ENCODE measurements at regions not wholly inside any gene's neighbourhood (a gene's known extent, or its start where the extent isn't known, plus 50 kb on each side); places are given as distances from the start of the nearest gene placed in this dataset.
"Not testable (repeated sequence)": the region's sequence is repeated elsewhere in the genome, so short reads cannot be mapped to it uniquely, and the experiment has no call there.

DNA sequence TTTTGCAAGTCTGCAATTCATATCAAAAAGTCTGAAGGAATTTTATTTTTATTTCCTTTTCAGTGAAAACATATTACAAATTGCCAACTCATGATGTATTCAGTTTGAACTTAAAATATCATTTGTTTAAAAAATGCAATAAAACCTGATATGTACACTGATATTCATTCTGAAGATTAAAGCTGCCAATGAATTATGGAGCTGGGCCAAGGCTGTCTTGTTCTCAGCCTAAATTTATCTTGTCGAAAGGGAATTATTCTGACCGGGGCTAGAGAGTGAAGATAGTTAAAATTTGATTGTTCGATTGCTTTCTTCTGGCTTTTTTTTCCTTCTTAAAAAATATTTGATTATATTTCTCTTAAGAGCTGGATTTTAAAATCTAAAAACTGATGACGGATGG is 54.0 kb upstream of the RBFOX1 start:
- no peak for DNase-seq

DNA sequence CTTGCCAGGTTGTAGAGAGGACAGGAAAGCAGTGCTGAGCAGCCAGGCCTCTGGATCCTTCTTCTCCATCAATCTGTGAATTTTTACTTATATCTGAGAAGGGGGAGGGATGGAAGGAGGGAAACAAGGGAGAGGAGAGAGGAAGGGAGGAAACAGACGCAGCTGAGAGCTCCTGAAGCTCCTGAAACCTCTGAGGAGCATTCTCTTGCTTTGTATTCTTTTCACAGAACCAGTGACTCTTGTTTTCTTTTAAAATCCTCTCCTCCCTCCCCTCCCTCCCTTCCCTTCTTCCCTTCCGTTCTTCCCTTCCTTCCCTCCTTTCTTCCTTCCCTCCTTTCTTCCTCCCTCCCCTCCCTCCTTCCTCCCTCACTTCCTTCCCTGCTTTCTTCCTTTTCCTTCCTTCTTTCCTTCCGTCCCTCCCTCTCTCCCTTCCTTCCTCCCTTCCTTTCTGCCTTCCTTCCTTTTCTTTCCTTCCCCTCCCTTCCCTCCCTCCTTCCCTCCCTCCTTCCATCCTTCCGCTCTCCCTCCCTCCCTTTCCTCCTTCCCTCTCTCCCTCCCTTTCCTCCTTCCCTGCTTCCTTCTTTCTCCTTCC is 60.0 kb upstream of the RBFOX1 start:
- DNase-seq: no peak

DNA sequence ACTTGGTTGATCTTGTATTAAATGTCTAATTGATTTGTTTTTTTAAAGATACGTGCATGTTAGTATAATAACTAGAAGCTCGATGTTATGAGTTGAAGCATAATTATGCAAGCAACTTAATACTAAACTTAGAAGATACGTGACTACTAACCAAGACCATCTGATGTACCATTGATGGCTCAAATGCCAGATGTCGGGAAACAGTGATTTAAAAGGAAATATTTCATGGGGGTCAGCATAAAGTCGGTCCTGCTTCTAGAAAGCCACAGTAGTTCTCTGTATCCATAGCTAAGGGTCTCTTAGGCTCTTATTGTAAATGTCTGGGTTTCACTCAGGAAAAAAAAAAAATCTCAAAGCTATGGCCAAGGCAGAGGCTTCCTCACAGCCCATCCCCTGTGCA is 61.2 kb upstream of the RBFOX1 start:
- no peak for DNase-seq

DNA sequence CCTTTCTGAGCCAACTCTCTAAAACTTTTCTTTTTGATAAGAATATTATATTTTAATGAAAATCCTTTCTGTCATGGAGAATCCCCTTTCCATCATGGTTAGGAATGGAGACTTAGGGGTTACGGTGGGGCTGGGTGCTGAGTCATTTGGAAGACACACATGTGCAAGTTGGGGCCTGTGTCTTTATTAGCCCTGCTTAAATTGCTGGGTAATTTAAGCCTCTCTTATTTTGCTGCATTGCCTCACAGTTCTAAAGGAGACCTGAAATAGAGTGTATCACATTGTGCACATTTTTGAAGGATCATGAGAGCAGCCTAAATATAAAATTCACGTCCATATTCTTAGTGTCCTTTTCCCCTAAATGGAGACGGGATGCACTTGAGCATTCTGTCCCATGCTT is 61.8 kb upstream of the RBFOX1 start:
- no peak for DNase-seq

DNA sequence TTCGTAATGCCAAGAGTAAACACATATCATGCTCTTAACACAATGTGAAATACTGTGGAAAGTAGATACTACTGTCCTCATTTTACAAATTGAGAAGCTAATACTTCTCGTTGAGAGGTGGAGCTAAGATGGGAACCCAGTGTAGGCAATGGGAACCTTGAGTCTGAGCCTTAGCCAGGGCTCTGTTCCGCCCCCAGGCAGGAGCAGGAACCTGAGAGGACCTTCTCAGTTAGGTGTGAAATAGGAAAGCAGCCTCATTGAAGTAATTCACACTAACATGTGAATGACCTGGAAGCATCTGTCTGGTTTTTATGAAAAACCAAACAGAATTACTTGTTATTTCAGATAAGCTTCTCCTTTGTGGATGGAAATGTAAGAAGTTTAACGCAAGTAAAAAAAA is 62.6 kb upstream of the RBFOX1 start:
- DNase-seq: no peak

DNA sequence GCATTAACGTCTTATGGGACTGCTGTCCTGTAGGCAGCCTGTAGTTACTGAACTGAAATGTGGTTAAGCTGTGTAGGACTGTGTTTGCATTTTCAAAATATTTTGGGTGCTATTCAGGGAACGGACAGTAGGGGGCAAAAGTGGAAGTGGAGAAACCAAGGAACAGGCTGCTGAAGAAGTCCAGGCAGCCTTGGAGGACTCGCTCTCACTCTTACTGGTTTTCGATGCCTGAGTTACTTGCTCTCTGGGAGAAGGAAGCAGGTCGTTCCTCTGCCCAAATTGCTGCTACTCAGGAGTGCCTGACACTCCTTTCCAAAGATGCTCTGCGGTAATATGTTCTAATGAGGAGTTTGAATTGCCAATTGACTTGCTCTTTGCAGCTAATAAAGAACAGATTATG is 64.5 kb upstream of the RBFOX1 start:
- DNase-seq: no peak

DNA sequence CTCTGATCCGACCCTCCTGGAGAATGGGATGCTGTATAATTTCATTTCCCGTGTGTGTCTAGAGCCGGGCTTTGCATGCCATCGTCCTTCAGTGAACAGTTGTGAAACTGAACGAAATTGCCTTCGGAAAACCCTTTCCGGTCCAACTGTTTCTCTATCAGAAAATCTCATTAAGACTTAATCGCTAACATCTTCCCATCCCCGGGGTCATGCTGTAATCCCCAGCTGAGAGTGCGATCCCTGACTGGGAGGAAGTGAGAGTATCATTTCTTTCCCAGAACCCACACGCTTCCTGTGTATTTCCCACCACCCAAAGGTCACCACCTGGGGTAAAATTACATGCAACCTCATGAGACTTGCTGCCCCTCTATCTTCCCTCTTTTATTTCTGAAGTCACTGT is 75.6 kb upstream of the RBFOX1 start:
- no peak for DNase-seq

DNA sequence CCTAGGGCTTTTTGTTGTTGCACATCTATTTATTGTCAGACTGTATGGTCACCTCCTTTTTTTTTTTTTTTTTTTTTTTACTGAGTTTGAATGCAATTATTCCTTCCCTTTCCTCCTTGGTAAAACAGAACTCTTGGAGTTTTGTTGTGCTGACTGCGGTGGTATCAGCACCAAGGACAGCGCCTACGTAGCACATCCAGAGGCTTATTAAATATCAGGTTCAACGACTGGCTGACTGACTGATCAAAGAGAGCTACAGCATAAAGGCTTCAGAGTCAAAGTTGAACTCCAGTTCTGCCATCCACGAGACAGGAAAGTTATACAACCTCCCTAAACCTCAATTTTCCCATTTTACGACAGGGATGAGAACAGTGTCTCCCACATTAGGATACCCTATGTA is 86.1 kb upstream of the RBFOX1 start:
- DNase-seq: no peak

DNA sequence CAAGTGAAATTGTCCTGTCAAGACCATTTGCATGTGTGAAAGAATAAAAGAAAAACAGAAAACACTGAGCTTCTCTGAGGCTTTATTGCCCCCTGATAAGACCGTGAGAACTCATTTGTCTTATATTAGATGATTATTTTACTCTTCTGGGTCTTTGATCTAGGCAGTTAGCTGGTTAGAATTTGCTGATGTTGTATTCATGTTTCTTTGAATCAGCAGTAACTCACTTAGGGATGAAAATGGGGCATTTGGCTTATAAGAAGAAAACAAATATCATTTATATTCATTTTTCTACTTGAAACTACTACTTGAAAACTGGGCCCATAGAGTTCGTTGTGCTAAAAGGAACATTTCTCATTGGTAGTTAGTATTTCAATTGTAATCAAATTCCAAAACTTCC is 93.1 kb upstream of the RBFOX1 start:
- no peak for DNase-seq

DNA sequence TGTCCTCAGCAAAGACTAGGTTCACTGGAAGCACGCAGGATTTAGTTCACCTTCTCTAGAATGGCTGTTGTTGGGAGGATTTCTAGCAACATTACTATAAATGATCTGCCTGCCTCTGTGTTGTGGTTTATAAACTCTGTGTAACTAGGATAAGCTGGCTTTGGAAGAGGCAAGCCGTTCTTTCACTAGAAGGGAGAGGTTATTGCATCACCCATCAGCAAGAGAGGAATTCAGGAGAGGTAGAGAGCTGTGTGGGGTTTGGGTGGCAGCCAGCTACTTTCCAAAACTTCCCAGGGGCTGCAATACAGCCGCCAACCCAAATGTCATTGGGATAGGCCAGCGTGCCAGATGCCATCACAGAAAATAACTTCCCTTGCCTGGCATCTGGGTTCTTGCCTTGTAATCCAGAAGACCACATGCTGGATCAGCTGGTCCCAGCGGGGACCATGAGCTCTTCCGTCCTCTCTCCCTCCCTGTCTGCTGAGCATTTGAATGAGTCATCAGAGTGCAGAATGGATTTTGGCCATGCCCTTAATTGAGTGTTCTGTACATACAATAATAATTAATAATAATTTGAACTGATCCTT is 95.7 kb upstream of the RBFOX1 start:
- DNase-seq: no peak

DNA sequence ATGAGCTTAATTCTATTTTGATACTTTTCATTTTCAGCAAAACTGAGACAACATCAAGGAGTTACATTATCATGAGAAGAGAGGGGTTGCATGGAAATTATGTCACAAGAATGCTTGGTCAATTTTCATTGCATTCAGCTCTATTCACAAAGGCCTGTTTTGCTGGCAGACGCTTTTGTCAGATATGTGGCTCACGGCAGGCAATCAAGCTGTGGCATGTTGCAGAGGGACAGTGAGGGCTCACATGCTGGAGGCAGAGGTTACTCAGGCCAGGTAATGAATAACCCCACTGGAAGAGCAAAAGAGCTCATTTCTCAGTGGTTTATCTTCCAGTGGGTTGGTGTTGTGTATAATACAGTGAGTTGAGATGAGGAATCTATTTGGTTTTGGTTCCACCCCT is 98.7 kb upstream of the RBFOX1 start:
- no peak for DNase-seq

DNA sequence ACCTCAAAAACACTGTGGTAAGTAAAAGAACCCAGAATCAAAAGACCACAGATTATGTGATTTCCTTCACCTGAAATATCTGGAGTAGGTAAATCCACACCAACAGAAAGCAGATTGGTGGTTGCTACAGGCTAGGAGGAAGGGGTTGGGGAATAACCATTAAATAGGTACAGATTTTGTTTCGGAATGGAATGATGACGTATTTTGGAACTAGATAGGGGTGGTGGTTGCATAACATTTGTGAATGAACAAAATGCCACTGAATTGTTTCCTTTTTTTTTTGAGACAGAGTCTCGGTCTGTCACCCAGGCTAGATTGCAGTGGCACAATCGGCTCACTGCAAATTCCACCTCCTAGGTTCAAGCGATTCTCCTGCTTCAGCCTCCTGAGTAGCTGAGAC is 100.9 kb upstream of the RBFOX1 start:
- DNase-seq: no peak

DNA sequence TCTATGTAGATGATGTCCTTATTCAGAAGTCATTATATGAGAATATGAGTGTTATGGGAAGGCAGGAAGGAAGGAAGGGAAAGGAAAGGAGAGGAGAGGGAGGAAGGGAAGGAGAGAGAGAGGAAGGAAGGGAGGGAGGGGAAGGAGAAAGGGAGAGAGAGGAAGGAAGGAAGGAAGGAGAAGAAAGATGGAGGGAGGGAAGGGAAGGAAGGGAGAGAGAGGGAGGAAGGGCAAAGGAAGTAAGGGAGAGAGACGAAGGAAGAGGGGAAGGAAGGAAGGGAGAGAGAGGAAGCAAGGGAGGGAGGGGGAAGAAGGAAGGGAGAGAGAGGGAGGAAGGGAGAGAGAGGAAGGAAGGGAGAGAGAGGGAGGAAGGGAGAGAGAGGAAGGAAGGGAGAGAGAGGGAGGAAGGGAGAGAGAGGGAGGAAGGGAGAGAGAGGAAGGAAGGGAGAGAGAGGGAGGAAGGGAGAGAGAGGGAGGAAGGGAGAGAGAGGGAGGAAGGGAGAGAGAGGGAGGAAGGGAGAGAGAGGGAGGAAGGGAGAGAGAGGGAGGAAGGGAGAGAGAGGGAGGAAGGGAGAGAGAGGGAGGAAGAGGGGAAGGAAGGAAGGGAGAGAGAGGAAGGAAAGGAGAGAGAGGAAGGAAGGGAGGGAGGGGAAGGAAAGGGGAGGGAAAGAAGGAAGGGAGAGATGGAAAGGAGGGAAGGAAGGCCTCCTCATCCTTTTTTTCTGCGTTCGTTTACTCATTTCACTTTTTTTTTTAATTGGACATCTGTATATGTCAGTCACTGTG is 103.0 kb upstream of the RBFOX1 start:
- not testable (repeated sequence) for DNase-seq

DNA sequence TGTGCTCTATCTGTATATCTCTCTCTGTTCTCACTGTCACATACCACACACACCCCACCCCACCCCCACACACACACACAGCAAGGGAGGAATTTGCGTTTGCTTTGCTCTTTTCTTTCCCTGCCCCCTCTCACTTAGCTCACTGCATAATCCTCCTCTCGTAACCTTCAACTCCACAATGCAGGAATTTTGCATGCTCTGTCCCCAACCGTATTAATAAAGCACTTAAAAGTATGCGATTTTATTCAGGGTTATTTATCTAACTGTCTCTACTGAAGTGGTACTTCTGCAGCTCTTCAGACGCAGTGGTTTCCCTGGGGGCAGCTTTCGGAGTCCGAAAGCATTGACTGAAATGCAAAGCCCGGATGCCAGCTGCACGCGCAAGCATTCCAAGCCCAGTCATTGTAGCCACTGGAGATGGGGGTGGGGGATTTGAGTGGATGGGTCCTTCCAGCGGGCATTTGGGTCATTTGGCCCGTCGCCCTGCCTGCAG is 105.4 kb upstream of the RBFOX1 start:
- DNase-seq: no peak

DNA sequence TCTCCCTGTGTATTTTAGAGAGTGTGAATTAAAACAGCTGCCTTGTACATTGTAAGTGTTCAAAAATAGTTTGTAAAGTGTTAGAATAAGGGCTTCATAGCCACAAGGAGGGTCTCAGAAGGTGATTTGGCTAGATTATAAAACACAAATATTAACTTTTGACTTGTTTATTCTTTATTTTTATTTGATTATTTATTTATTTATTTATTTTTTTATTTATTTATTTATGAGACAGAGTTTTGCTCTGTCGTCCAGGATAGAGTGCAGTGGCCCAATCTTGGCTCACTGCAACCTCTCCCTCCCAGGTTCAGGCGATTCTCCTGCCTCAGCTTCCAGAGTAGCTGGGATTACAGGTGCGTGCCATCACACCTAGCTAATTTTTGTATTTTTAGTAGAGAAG is 111.5 kb upstream of the RBFOX1 start:
- no peak for DNase-seq

DNA sequence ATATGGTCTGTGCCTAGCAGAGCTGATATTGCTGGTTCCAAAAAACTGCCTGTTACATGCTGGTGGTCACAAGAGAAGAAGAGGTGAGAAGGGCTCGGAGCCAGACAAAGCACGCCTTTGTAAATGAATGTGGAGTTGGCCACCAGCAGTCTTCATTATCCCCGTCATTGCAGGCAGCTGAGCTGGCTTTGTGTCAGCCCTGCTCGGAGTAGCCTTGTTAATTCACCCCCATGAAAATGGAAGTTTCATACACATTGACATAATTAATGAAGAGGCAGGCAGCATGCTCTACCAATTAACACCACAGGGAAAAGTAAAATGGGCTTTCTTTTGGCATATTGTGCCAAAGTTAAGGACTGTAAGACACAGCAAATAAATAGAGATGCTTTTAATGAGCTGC is 113.7 kb upstream of the RBFOX1 start:
- DNase-seq: no peak

DNA sequence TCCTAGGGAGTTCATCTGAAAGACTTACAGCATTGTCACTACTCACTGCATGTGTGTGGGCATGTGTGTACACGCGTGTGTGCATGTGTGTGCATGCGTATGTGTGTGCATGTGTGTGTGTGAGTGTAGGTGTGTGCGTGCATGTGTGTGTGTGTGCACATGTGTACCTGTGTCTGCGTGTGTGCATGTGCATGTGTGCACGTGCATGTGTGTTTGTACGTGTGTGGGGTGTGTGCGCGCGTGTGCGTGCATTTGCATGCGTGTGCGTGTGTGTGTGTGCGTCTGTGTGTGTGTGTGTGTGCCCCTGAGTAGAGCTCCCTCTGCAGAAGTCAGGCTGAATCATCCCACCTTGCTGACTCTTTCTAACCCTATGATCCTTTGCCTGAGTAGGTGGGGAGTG is 114.8 kb upstream of the RBFOX1 start:
- no peak for DNase-seq

DNA sequence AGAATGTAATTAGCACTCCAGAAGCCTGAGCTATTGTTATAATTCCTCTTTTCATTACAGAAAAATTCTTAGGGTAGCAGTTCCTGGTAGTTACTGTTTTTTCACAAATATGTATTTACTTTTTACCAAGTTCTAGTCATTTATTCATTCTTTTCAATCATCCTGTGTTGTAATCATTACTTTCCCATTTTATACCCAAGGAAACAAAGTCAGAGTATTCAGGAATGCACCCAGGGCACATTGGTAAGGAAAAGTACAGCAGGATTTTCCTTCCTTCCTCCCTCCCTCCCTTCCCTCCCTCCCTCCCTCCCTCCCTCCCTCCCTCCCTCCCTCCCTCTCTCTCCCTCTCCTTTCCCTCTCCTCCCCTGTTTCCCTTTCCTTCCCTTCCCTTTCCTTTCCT is 115.9 kb upstream of the RBFOX1 start:
- no peak for DNase-seq

DNA sequence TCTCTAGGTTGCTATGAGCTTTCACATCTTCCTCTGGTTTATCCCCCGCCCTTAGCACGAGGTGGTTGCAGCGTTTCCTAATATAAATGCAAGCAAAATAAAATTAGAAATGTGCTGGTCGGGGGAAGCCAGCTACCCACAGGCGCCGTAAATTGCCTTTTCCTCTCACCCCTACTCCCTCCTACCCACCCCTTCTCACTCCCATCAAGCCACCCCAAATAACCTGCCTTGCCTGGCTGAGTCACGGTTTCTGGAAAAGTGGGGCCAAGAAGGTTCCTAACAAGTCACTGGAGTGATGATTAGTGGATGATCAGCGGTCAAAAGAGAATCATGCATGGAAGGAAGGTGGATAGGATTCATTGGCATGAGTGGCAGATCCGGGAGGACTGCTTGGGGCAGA is 120.9 kb upstream of the RBFOX1 start:
- DNase-seq: no peak

DNA sequence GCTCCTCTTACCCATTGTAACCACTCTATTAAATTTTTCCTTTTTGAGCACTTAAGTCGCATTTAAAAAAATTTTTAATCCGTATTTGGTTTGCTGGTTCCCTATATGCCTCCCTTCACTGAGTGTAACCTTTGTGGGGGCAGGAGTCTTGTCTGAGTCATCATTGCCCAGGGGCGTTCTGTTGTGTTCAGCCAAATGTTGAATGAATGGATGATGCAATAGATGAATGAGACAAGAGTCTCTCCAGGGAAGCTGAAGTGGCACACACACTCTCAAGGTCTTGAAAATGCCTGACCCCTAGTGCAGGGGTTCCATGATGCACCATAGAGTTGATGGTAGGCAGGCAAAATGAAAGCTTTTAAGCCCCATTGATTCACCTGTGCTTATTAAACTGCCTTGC is 123.0 kb upstream of the RBFOX1 start:
- DNase-seq: no peak

DNA sequence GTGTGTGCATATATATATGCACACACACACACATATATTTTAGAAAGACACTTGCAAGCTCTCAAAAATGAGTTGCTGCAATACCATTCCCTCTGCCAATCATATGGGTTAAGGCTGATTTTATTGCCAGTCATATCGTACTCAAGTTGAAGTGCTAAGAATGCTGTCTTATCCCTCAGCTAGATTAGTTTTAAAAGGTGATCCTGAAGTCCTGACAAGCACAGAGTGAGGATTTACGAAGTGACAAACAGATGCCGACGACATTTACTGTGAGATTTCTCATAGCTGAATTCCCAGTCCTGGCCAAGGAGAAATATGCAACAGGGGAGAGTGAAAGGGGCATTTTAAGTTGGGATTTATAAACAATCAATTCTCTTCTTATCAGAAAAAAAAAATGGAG is 126.2 kb upstream of the RBFOX1 start:
- DNase-seq: no peak

DNA sequence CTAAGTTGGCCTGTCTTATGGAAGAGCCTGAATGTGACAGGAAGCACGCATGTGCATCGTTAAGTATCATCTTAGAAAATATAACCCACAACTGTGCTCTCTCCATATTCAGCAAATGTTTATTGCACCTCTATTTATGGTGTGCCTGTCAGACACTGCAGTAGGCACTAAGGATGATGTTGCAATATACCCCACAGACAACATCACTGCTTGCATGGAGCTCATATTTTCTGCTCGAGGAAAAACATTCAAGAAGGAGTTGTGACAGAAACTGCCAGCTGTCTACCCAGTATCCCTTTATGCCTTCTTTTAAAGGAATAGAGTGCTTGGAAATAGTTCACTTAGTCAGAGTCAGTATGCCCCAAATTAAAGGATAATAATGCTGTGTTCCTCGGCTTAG is 132.3 kb upstream of the RBFOX1 start:
- no peak for DNase-seq

DNA sequence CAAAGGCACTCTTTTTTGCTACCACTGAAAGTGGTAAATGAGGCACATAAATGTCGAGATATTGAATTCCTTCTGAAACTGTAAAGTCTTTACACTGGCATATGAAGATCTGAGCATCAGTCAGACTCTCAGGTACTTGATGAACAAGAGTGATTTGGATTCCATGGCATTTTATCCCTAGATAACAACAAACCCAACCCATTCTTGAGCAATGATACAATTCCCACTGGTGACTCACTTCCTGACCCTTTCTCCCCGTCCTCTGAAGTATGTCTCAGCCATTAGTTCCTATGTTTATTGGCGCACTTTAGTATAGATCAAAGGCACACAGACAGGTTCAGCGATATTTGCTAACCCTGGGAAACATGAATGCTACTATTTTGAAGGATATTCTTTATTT is 147.0 kb upstream of the RBFOX1 start:
- no peak for DNase-seq

DNA sequence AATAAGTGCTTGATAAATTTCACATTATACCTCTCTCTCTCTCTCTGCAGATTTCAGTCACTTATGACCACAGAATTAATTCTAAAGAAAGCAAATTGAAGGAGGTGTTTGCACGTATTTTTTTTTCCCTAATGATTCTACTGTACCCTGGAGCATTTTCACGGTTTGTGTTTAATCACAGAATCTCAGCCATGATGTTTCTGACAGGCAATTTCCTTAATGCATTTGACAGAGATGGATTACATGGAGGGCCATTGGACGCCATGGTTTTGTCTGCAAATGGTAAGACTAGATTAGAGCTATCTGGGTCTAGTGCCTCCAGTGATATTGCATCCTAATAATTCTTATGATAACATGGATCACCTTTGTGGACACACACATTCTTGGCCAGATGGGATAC is 147.5 kb upstream of the RBFOX1 start:
- DNase-seq: no peak

DNA sequence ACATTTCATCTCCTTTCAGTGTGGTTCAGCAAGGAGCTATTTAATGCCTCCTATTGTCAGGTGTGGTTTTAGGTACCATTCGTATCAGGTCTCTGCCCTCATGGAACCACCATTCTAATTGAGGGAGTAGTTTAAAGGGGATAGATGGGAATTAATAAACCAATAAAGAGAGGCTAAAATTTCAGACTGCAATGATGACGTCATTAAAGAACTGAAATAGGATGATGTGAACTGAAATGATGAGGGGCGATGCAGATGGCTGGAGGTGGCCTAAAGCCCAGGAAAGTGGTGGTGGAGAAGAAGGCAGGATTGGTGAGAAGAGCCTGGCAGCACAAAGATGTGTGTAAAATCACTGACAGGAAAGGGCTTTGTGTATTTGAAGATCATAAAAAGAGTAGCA is 148.9 kb upstream of the RBFOX1 start:
- DNase-seq: no peak

Data from GF-D8 (cell line).